ENCODE measurements at regions not wholly inside any gene's neighbourhood (a gene's known extent, or its start where the extent isn't known, plus 50 kb on each side); places are given as distances from the start of the nearest gene placed in this dataset.

DNA sequence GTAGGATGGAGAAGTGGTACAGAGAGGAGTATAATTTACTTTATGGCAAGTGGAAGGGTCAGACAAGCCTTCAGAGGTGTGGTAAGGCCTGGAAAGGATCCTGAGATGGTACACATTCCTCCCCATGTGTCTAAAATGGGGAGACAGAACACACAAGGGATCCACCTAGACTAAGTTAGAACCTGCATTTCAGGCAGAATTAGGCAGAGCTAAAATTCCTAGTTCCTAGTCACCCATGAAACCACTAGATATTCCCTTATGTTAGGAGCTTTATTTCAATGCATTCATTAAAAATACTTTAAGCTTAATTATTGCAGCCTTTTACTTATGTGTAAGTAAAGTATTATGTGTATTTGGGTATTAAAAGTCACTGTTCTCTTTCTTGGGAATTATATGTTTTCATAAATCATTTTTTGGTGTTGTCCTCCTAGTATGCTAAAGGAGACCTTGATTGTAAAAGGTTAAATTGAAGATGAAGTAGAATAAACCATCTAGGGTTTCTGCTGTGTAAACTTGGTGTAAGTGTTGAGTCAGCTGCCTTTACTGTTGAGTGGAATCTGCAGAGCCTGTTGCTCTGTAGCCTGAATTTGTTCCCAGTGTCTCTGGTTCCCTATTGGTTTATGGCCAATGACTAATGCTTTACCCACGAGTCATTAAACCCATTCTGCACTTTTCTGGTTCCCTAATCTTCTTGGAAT, 423.2 kb downstream of the ATP23 start:
- no peak for DNase-seq

DNA sequence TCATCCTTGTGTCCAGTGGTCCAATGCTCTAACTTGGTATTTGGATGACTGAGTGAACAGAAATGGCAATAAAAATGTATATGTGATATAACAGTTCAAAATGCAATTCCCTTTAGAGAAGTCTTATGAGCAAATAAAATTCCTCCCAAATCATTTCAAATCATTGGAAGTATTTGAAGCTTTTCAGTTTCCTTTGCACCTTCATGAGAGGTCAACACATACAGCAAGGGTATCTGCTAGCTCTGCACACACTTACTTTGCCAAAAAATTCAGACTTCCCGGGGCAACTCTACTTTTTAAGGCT, 423.7 kb downstream of the ATP23 start:
- no peak for DNase-seq

DNA sequence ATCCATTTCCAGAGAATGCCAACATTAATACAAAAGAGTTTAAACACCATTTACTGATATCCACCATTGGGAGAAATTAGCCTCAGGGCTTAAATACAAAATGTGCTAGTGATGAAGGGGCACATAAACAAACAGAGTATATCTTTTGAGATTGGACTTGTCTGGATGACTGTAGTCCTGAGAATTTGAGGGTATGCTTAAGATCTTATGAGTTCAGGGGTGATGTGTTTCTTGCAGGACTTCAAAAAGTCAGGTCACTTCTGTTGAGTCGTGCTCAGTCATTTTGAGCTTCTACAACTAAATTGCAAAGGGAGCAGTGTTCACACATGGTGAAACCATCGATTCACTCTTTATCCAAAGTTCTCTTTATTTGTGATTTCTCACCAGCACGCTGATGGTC, 425.7 kb downstream of the ATP23 start:
- no peak for DNase-seq

DNA sequence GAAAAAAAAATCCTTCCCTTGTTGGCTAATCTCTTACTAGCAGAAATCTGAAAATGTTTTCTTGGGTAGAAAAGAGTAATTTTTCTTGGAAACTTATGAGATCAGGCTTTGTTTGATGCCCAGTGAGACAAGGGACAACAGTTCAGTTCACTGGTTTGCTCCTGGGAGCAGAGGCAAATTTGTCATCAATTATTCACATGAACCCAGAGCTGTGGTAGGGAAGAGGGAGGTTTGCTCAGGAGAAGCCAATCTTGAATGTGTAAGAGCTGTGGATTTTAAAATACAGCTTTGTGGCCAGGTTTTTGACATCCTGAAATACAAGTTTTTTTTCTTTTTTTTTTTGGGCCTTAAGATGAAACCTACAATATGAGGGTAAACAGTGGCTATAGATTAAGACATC, 426.6 kb downstream of the ATP23 start:
- DNase-seq = no peak

DNA sequence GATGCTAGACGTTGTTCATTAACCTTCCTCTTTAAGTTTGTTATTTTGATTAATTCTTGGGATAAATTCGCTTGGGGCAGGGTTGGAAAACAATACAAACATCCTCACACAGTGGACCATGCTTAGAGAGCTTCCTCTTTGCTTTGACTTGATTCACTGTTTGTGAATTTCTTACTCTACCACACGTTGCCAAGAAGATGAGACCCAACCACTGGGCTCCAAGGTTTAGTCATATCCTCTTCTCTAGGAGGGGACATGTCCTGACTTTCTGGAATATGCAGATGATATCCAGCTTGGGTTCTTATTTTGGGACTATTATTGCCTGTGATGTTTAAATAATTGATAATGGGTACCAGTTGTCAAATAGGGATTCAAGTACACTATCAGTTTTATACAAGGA, 428.2 kb downstream of the ATP23 start:
- DNase-seq = no peak

DNA sequence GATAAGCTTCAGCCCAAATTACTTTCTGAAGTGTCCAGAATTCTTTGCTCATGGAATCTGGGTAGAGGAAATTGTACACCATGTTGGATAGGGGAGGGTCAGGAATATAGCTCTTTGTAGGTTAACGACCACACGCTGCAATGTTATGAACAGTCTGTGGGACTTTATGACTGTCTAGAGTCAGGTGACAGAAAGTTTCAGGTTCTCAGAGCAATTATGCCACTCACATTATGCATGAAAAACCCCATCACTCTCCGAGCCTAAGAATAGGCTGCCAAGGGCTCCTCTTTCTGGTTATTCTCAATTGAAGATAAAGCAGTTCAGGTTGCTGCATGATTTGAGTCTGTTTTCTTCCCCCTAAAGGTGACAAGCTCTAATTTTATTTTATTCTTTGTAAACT, 430.9 kb downstream of the ATP23 start:
- DNase-seq = no peak

DNA sequence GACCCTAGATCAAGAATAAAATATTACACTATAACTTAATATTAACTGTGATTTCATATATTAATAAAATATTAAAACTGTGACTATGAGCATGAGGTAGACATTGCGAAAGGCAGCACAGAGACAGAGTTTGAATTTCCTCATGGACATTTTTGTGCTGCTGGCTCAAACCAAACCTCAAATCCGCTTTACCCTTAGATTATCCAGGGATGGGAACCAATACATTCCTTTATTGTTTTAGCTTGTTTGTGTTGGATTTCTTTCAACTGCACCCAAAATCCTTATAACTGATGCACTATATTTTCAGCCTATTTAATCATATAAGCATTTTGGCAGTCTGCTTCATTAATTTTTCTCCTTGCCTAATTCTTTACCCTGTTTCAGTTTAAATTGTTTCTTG, 436.7 kb downstream of the ATP23 start:
- no peak for DNase-seq

DNA sequence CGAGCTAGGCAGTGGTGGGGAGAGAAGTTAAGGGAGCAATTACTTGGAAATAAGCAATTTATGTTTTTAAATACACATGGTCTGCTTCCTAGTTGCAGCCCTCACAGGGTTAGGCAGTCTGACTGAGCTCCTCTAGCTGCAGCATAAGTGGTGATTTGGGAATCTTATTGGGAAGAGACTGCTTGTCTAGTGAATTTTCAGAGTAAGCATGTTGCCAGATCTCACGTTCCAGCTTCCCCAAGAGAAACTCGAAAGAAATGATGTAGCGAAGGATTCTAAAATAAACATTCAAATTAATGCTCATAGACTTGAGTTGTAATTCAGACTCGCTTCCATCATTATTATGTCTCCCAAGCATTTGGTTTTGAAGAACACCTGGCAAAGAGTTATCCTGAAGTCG, 440.2 kb downstream of the ATP23 start:
- no peak for DNase-seq

DNA sequence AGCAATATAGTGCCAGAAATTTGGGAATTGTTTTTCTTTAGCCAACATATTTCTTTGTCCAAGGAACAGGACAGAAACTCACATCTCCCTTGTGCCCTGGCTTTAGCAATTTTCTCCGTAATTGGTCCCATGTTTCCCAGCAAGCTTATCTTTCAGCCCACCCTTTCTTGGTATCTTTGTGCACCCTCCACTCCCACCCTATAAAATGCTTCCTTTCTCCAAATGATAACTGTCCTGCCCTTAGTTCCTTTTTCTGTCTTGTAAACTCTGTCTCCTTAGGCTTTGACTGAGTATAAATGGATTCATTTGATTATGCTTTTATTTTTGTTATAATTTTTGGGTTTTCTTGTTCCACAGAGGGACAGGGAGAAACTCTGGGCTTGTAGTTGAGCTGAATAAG, 442.8 kb downstream of the ATP23 start:
- DNase-seq = no peak

DNA sequence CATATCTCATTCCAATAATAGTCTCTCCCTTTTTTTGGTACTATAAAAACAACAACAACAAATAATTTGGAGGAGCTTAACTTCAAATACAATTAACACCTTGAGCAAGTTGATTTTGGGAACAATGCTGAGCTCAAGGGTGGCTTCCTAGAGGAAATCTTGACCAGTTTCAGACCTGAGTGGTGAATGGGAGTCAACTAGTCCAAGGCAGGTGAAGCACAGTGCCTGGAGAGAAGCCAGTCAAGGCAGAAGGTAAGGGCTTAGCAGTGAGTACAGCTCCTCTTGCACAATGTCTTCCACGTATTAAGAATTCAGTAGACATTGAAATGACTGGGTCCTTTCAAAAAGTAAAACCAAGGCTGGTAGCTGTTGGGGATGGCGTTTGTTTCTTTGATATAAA, 444.8 kb downstream of the ATP23 start:
- DNase-seq = no peak

DNA sequence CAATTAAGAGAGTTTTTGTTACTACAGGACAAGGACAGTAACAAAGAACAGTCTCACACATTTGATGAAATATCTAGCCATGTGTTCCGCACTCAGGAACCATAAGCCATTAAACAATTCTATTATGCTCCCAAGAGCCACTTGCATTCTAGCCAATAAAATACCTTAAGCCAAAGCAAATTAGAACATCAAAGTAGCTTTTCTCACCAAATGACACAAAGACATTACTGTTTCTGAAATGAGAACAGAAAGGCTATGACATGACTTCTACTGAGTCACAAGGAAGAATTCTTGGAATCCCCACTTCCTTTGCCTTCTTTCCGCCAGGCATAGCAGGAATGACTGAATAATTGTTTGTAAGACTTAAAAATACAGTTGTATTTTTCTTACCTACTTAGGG, 445.8 kb downstream of the ATP23 start:
- DNase-seq = no peak

DNA sequence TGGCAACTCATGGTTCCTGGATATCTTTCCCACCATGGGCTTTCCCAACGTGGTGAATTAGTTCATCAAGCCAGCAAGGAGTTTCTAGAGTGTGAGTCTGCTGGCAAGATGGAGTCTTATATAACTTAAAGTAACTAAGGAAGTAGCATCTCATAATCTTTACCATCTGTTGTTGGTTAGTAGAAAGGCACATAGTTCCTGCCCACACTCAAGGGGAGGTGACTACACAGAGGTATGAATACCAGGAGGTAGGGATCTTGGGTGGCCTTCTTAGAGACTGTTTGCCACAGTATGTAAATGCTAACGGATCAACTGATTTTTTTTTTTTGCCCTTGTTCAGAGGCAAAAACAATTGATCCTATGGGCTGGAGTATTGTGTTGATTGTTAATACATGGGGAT, 446.9 kb downstream of the ATP23 start:
- DNase-seq = no peak

DNA sequence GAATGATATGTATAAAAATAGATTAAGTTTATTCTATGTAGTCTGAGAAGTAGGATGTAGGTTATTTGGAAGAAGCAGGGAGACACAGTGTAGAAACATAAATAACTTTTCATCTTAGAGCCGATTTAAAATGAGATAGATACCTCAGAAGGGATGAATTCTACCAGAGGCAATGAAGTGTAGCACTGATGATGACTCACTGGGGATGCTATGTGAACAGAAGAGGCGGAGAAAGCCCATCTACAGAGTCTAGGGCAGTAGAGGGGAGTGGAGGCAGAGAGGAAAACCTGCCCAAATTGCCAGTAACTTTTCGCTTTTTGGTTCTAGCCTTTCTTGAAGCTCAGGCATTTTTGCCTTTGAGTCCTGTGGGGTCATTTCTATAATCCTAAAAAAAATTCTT, 451.8 kb downstream of the ATP23 start:
- no peak for DNase-seq

DNA sequence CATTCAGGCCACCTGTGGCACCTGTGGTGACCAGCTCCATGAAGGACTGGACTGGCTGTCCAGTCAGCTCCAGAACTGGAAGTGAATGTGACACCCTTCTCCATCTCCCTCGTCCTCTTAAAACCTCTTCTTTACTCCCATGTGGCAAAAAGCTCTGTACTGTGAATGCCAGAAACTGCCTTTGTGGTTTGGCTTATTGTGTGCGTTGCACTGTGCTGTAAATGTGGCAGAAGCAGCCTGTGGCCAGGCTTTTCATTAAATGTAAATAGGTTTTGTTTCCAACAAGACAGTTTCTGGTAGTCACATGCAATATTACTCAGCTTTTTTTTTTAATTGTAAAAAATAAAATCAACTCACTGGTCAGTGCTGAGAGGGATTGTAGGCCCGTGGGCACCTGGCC, 453.7 kb downstream of the ATP23 start:
- DNase-seq = no peak

DNA sequence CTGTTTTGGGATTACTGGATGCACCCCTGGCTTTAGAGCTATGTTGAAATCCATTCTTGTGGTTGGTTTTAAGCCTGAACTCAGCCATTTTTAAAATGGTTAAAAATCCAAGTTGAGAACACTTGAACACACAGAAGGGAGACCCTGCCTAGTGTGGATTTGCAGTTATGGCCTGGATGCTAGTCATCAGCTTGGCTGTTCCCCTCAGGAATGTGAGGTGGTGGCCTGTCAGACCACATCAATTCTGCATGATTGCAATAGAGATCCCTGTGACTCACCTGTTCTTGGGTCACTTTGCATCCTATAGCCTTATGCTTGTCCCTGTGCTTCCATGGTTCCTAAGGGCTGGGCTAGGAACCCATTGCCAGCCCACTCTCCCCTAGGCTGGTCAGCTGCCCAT, 454.1 kb downstream of the ATP23 start:
- DNase-seq = no peak

DNA sequence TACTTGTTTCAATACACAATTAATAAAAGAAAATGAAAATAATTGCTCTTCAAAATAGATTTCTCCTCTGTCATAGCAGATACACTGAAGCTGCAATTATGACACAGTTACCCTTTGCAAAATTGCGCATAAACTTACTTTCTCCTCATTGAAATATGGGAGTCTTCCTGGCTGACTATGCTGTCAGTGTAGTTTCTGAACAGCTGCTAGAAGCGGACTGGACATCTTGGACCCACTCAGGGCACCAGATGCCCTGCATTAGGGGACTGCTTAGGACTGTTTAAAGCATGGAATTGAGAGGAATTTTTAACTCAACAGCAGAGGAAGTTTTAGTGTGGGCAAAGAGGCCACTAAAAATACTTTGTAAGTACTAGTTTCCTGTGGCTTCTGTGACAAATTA, 454.9 kb downstream of the ATP23 start:
- no peak for DNase-seq

DNA sequence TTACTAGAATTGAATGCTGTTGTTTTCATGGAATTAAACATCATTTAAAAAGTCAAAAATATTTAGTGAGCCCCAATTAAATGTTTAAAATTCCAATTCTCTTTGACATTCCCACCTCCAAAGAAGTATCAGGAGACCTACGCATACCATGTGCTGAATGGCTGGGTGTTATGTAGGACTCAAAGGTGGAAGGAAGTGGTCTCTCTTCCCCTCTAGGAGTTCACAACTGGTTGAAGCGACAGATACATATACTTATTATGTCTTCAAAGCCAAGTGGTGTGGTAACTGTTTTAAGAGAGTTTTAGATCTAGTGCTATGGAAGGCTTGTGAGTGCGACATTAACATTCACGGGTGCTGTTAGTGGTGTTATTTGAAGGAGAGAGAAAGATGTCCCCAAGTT, 464.0 kb downstream of the ATP23 start:
- DNase-seq = no peak

DNA sequence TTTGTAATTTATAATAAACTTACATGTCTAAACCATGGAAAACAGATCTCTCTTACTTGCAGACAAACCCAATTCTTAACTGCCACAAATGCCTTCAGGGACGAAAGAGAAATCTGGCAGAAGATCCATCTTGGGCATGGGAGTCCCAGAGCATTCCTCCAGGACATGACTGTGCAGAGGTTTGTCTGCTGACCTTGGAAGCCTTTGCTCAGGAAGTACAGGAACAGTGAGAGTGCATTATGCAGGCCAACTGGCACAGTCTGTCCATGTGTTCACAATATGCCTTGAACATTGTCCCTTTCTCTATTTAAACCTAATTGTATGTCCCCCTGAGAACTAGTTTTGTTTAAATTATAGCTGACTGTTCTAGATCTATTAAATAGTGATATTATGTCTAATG, 467.1 kb downstream of the ATP23 start:
- no peak for DNase-seq

DNA sequence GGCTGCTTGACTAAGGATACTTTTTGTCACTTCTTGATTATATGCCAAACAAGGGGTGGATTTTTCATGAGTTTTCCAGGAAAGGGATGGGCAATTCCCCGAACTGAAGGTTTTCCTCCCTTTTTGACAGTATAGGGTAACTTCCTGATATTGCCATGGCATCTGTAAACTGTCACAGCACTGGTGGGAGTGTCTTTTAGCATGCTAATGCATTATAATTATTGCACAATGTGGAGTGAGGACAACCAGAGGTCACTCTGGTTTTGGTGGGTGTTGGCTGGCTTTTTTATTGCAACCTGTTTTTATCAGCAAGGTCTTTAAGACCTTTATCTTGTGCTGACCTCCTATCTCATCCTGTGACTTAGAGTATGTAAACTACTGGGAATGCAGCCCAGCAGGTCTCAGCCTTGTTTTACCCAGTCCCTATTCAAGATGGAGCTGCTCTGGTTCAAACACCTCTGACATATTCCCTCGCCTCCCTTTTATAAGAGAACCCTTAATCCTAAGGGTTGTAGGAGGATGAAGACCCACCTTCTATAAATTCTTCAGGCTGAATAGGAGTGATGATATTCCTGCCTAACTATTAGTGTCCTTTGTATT, 471.2 kb downstream of the ATP23 start:
- no peak for DNase-seq

DNA sequence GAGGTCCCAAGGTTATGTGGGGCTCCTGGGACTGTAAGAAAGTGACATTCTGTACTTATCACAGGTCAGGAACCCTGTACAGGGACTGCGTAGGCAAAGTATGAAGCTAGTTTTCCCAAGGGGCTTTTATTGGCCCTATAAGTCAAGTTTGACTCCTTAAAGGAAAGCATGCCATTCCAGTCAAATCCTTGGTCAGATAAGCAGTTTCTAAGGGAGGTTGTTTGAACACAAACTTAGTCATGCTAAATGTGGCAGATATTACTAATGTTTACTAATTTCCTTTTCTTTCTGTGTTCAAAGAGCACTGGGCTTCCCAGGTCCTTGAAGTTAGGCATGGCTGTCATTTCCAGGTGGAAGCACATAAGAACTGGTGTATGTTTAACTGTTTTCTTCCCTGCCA, 472.4 kb downstream of the ATP23 start:
- peak; percentile 7 for DNase-seq

DNA sequence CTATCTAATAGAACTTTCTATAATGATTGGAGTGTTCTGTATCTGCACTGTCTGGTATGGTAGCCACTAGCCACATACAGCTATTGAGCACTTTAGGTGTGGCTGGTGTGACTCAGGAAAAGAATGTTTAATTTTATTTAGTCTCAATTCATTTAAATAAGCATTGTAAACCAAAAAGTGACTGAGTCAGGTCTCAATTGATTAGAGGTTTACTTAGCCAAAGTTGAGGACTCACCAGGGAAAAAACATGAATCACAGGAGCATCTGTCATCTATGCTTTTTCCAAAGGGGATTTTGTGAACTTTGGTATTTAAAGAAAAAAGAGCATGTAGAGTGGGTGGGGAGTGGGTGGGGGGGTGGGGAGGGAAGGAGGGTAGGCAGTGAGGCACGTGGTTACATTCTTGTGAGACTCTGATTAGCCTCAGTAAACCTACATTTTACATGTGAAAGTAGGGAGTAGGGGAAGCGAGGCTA, 473.1 kb downstream of the ATP23 start:
- no peak for DNase-seq

DNA sequence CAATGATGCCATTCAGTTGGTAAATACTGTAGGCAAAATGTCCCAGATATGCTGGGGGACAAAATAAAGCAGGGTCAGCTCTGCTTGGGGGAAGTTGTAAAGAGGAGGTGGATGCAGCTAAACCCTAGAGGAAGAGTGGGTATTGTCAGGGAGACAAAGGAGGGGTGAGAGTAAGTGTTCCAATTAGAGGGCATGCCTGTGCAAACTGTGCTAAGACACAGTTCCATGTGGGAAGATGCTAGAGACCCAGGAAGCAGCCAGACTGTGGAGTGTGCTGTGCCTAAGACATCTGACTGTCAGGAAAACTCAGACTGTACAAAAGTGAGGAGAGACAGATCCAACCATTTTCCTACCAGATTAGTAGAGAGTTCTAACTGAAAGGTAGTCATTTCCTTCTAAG, 474.3 kb downstream of the ATP23 start:
- no peak for DNase-seq

DNA sequence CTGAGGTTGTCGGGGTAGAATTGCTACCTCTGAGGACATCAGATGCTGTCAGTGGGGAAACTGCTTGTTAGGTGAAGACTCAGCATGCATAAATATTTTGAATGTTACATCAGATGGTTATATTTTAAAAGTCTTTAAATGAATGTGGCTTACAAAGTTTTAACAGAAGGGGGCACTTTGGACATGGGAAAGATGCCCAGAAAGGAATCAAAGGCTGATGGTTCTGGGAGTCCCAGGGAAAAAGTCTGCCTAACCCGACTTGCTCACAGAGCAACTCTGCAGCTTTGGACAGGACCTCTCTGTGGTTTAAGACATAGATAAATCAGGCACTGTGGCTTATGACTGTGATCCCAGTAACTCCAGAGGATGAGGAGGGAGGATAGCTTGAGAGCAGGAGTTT, 474.9 kb downstream of the ATP23 start:
- DNase-seq = no peak

DNA sequence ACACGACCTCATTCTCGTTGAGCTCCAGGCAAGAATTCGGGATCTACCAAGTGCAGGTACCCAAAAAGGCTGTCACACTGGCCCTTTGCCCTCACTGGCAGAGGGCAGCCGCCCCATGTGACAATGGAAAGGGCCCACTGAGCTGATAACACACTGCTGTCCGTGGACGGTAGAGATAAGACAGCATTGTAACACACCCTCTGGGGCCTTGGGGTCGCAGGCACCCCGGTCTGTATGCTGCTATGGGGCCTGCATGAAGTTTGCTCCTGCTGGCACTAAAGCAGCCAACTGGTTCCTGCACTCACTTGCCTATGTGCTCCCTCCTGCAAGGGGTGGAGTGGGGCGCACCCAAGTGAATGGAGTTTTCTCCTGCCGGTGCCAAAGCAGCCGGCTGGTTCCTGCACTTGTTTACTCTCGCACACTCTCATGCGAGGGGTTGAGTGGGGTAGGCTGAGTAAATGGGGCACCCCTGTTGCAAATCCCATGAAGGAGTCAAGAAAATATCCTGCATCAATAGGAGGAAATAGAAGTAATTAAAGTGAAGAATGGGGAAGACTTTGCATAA, 477.9 kb downstream of the ATP23 start:
- no peak for DNase-seq
